ENCODE measurements at regions not wholly inside any gene's neighbourhood (a gene's known extent, or its start where the extent isn't known, plus 50 kb on each side); places are given as distances from the start of the nearest gene placed in this dataset.

DNA sequence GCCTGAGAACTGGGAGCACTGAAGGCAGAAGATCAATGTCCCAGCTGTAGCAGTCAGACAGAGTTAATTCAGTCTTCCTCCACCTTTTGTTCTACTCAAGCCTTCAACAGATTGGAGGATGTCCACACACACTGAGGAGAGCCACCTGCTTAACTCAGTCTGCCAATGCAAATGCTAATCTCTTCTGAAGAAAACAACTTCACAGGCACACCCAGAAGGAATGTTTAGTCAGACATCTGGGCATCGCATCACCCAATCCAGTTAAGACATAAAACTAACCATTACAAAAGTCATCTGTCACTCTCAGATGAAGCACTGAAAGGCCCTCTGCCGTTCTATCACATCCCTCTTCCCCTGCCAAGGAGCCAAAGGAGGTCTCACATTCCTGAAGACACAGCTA, 173.7 kb downstream of the CENPC start:
- TF ChIP-seq, protein P1, sequence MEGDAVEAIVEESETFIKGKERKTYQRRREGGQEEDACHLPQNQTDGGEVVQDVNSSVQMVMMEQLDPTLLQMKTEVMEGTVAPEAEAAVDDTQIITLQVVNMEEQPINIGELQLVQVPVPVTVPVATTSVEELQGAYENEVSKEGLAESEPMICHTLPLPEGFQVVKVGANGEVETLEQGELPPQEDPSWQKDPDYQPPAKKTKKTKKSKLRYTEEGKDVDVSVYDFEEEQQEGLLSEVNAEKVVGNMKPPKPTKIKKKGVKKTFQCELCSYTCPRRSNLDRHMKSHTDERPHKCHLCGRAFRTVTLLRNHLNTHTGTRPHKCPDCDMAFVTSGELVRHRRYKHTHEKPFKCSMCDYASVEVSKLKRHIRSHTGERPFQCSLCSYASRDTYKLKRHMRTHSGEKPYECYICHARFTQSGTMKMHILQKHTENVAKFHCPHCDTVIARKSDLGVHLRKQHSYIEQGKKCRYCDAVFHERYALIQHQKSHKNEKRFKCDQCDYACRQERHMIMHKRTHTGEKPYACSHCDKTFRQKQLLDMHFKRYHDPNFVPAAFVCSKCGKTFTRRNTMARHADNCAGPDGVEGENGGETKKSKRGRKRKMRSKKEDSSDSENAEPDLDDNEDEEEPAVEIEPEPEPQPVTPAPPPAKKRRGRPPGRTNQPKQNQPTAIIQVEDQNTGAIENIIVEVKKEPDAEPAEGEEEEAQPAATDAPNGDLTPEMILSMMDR (IDR thresholded peaks at IDR 0.05; ENCODE audit: insufficient read depth, low read depth, low read length) = no peak
- TF ChIP-seq EZH2 (IDR thresholded peaks at IDR 0.05; ENCODE audit: insufficient read depth, low read length) = no peak
- no peak overlapping the region for H3K27ac Mint-ChIP-seq (ENCODE audit: unreplicated experiment)
- no peak for DNase-seq (ENCODE audit: low read depth)

DNA sequence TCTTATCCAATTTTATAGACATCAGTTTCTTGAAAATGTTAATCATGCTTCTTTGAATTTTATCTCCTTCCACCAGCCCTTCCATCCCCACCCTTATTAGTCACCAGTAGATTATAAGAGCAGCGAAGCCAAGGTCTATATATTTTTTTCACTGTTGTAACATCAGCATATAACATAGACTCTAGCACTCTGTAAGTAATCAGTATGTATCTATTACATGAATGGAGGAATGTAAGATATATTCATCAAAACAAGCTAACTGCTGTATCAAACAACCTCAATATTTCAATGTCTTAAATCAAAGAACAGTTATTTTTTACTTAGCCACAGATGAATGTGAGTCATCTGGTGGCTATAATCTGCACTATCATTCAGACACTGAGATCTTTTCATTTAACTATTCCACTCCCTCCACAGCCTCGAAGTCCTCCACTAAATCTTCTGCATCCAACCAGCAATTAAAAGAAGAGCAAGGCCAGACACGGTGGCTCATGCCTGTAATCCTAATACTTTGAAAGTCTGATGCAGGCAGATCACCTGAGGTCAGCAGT, 178.9 kb downstream of the CENPC start:
- Histone ChIP-seq H3K27me3 (ENCODE audit: insufficient read depth, low read length) (no peaks in the 10 kb centered on the region), H3K4me1 (ENCODE audit: insufficient read depth, low read length) (peaks cover 5% of the 10 kb centered on the region), H3K79me2 (ENCODE audit: insufficient read depth, low read length) (no peaks in the 10 kb centered on the region), H3K4me2 (ENCODE audit: low read length) (peak overlapping the region; percentile 8), H3K4me3 (ENCODE audit: insufficient read depth, low read depth, low read length) (no peak overlapping the region), H2AFZ (ENCODE audit: low read depth, low read length) (no peak overlapping the region), H3K9me3 (ENCODE audit: insufficient read depth, low read depth, low read length) (no peaks in the 10 kb centered on the region), H3K9ac (ENCODE audit: low read length) (no peak overlapping the region), H3K27ac (ENCODE audit: low read depth, low read length) (no peak overlapping the region), H4K20me1 (ENCODE audit: insufficient read depth, low read length) (no peaks in the 10 kb centered on the region), H3K36me3 (ENCODE audit: insufficient read depth, low read length) (no peaks in the 10 kb centered on the region)
- Mint-ChIP-seq H3K4me1 (ENCODE audit: low read depth, unreplicated experiment) (peaks cover 7% of the 10 kb centered on the region), H3K36me3 (ENCODE audit: low read depth, unreplicated experiment) (no peaks in the 10 kb centered on the region), H3K27me3 (ENCODE audit: low read depth, unreplicated experiment) (no peaks in the 10 kb centered on the region), H3K27ac (ENCODE audit: unreplicated experiment) (peak overlapping the region; percentile 3), H3K4me3 (ENCODE audit: unreplicated experiment) (no peak overlapping the region), H3K9me3 (ENCODE audit: unreplicated experiment) (peaks cover 2% of the 10 kb centered on the region)
- no peak for TF ChIP-seq EZH2 (IDR thresholded peaks at IDR 0.05; ENCODE audit: insufficient read depth, low read length)
- TF ChIP-seq, protein P1 (IDR thresholded peaks at IDR 0.05; ENCODE audit: insufficient read depth, low read depth, low read length) = no peak
- FAIRE-seq (no peak), DNase-seq (ENCODE audit: low read depth) (peak; percentile 48)

More for the DNA sequence above, 173.7 kb downstream of the CENPC start:
- H3K4me3 Mint-ChIP-seq (ENCODE audit: unreplicated experiment) = no peak overlapping the region
- H3K9ac ChIP-seq (ENCODE audit: low read length) = no peak overlapping the region
- no peaks in the 10 kb centered on the region for H3K9me3 ChIP-seq (ENCODE audit: insufficient read depth, low read depth, low read length)
- H3K4me1 ChIP-seq (ENCODE audit: insufficient read depth, low read length) = no peaks in the 10 kb centered on the region
- no peak overlapping the region for H2AFZ ChIP-seq (ENCODE audit: low read depth, low read length)
- H3K36me3 ChIP-seq (ENCODE audit: insufficient read depth, low read length) = no peaks in the 10 kb centered on the region
- H3K27ac ChIP-seq (ENCODE audit: low read depth, low read length) = no peak overlapping the region
- peaks cover under 1% of the 10 kb centered on the region for H3K4me1 Mint-ChIP-seq (ENCODE audit: low read depth, unreplicated experiment)
- H3K27me3 Mint-ChIP-seq (ENCODE audit: low read depth, unreplicated experiment) = no peaks in the 10 kb centered on the region
- no peaks in the 10 kb centered on the region for H4K20me1 ChIP-seq (ENCODE audit: insufficient read depth, low read length)
- H3K36me3 Mint-ChIP-seq (ENCODE audit: low read depth, unreplicated experiment) = no peaks in the 10 kb centered on the region
- H3K27me3 ChIP-seq (ENCODE audit: insufficient read depth, low read length) = no peaks in the 10 kb centered on the region
- no peak overlapping the region for H3K4me2 ChIP-seq (ENCODE audit: low read length)
- FAIRE-seq = no peak
- H3K9me3 Mint-ChIP-seq (ENCODE audit: unreplicated experiment) = no peaks in the 10 kb centered on the region
- no peaks in the 10 kb centered on the region for H3K79me2 ChIP-seq (ENCODE audit: insufficient read depth, low read length)
- H3K4me3 ChIP-seq (ENCODE audit: insufficient read depth, low read depth, low read length) = no peak overlapping the region

DNA sequence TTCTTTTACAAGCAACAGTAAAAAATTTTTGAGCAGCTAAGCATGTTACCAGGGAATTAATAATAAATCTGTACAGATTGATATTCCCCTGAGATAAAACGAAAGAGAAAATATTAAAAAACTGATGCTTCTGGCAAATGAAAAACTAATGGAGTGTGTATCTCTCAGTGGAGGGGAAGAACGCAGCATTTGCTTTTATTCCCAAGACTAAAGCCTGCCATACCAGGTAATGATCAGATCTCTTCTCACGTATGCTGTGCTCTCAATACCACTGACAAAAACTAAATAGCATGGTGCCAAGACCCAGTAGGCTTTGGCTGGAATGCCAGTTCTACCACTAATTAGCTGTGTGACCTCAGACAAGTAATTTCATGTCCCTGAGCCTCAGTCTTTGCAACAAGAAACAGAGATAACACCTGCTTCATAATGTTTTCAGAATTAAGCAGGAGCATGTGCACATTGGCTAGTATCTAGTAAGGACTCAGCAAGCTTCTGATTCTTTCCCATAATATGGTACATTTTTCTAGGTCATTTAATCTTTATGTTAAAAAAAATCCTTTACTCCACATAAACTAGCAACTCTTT, 179.6 kb downstream of the CENPC start:
- no peaks in the 10 kb centered on the region for H3K36me3 ChIP-seq (ENCODE audit: insufficient read depth, low read length)
- no peak overlapping the region for H3K4me3 ChIP-seq (ENCODE audit: insufficient read depth, low read depth, low read length)
- no peak for FAIRE-seq
- H2AFZ ChIP-seq (ENCODE audit: low read depth, low read length) = no peak overlapping the region
- DNase-seq (ENCODE audit: low read depth) = no peak
- no peaks in the 10 kb centered on the region for H3K79me2 ChIP-seq (ENCODE audit: insufficient read depth, low read length)
- no peak overlapping the region for H3K9ac ChIP-seq (ENCODE audit: low read length)
- no peaks in the 10 kb centered on the region for H3K27me3 Mint-ChIP-seq (ENCODE audit: low read depth, unreplicated experiment)
- H3K9me3 Mint-ChIP-seq (ENCODE audit: unreplicated experiment) = peaks cover 3% of the 10 kb centered on the region
- H4K20me1 ChIP-seq (ENCODE audit: insufficient read depth, low read length) = no peaks in the 10 kb centered on the region
- no peak overlapping the region for H3K27ac Mint-ChIP-seq (ENCODE audit: unreplicated experiment)
- no peaks in the 10 kb centered on the region for H3K27me3 ChIP-seq (ENCODE audit: insufficient read depth, low read length)
- no peaks in the 10 kb centered on the region for H3K36me3 Mint-ChIP-seq (ENCODE audit: low read depth, unreplicated experiment)
- H3K4me3 Mint-ChIP-seq (ENCODE audit: unreplicated experiment) = no peak overlapping the region
- no peak for TF ChIP-seq EZH2 (IDR thresholded peaks at IDR 0.05; ENCODE audit: insufficient read depth, low read length)
- TF ChIP-seq, protein P1 (IDR thresholded peaks at IDR 0.05; ENCODE audit: insufficient read depth, low read depth, low read length) = no peak
- H3K4me2 ChIP-seq (ENCODE audit: low read length) = no peak overlapping the region
- peaks cover 7% of the 10 kb centered on the region for H3K4me1 Mint-ChIP-seq (ENCODE audit: low read depth, unreplicated experiment)
- H3K9me3 ChIP-seq (ENCODE audit: insufficient read depth, low read depth, low read length) = no peaks in the 10 kb centered on the region
- H3K27ac ChIP-seq (ENCODE audit: low read depth, low read length) = no peak overlapping the region
- H3K4me1 ChIP-seq (ENCODE audit: insufficient read depth, low read length) = peaks cover 5% of the 10 kb centered on the region

All from astrocyte (in vitro differentiated cells and primary cell).